GM18870 (cell line): ENCODE measurements at regions not wholly inside any gene's neighbourhood (a gene's known extent, or its start where the extent isn't known, plus 50 kb on each side); places are given as distances from the start of the nearest gene placed in this dataset.

Source experiments
- ATAC-seq: cut with Tn5 transposase; IDR thresholded peaks from one replicate; pipeline ENCODE4 v1.9.1; 2021; ENCODE audit warnings: moderate library complexity; ENCODE audit not compliant: unreplicated experiment

GRCh38 chr19:28402701-28403290, 810.2 kb downstream of the UQCRFS1 start:
- no peak for ATAC-seq

GRCh38 chr19:28401739-28402424, 811.1 kb downstream of the UQCRFS1 start:
- no peak for ATAC-seq

GRCh38 chr19:28400953-28401671, 811.8 kb downstream of the UQCRFS1 start:
- ATAC-seq = no peak

- ATAC-seq = no peak
These were observed 813.8 kb downstream of the UQCRFS1 start for GRCh38 chr19:28399187-28399586.

GRCh38 chr19:28397800-28398199, 815.2 kb downstream of the UQCRFS1 start:
- ATAC-seq = no peak

GRCh38 chr19:28397306-28397705, 815.6 kb downstream of the UQCRFS1 start:
- ATAC-seq = no peak

GRCh38 chr19:28396287-28396831, 816.6 kb downstream of the UQCRFS1 start:
- ATAC-seq = no peak

GRCh38 chr19:28394725-28395124, 818.2 kb downstream of the UQCRFS1 start:
- ATAC-seq = no peak

GRCh38 chr19:28393574-28394336, 819.2 kb downstream of the UQCRFS1 start:
- no peak for ATAC-seq

- ATAC-seq = no peak
These were observed 824.0 kb downstream of the UQCRFS1 start for GRCh38 chr19:28388988-28389387.

- no peak for ATAC-seq
These were observed 825.4 kb downstream of the UQCRFS1 start for GRCh38 chr19:28387507-28387906.

- no peak for ATAC-seq
These were observed 826.5 kb downstream of the UQCRFS1 start for GRCh38 chr19:28386470-28386869.

GRCh38 chr19:28386066-28386465, 826.9 kb downstream of the UQCRFS1 start:
- ATAC-seq = no peak

- ATAC-seq = no peak
These were observed 835.9 kb downstream of the UQCRFS1 start for GRCh38 chr19:28377077-28377476.

- no peak for ATAC-seq
These were observed 838.0 kb downstream of the UQCRFS1 start for GRCh38 chr19:28374971-28375370.

- ATAC-seq = no peak
These were observed 840.2 kb downstream of the UQCRFS1 start for GRCh38 chr19:28372576-28373247.

- ATAC-seq = no peak
These were observed 845.8 kb downstream of the UQCRFS1 start for GRCh38 chr19:28367146-28367545.

GRCh38 chr19:28363254-28363653, 849.7 kb downstream of the UQCRFS1 start:
- no peak for ATAC-seq

GRCh38 chr19:28359431-28360414, 853.2 kb downstream of the UQCRFS1 start:
- ATAC-seq = no peak
